ENCODE measurements at regions not wholly inside any gene's neighbourhood (a gene's known extent, or its start where the extent isn't known, plus 50 kb on each side); places are given as distances from the start of the nearest gene placed in this dataset.
"Not testable (repeated sequence)": the region's sequence is repeated elsewhere in the genome, so short reads cannot be mapped to it uniquely, and the experiment has no call there.

DNA sequence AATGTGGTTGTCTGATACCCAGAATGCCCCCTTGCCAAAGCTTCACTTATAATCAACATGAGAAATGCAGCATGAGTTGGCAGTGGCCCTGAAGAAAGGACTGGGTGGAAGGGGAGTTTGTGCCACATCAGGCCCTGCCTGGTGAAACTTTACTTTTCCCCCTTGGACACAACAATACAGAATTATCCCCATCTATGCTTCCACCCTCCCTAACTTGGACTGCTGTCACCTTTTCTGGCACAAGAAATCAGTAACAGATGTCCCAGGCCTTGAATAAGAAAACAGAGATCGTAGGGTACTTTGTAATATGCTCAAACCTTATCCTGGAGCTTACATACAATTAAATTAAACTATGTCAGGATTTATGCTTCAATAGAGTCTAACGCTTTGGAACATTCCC is 128.9 kb upstream of the SATB2 start:
- in situ Hi-C loops (cut with HindIII; ENCODE audit: low pct_ligation_motif_present, low pct_unique_long_range_greater_than_20kb, low sequenced_read_pairs) = no loop called here
- no peak for DNase-seq

DNA sequence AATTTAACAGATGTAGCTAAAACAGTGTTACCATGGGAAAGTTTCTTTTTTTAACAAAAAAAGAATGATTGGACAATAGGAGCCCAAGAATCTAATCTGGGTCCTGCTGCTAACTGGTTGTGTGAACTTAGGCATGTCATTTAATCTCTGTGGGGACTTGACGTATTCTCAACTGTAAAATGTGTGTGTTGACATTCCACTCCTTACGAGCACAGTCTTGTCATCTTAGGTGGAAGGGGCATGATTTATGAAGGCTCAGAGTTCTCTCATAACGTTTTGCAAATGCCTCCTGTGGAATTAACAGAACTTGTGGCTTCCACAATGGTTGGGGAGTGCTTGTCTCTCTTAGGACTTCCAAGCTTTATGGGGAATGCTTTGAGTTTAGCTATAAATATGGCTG is 125.9 kb upstream of the SATB2 start:
- in situ Hi-C loops (cut with HindIII; ENCODE audit: low pct_ligation_motif_present, low pct_unique_long_range_greater_than_20kb, low sequenced_read_pairs) = no loop called here
- DNase-seq = no peak

DNA sequence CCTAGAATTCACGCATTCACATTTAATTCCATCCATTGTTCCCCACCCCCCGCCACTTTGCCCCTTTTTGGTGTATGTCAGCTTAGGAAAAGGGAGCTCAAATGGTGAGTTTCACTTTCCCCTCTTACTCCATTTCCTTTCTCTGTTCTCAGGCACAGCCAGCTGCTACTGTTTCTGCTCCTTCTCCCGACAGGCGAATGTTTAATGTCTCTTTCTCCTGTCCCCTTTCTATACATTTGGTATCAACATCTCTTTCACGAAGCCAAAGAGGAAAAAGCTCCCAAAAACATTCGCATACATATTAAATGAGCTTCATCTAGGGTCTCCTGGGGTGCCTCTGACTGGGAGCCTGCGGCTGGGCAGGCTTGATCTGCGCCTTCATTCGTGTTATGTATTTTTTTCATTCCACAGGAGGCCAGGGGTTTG is 124.2 kb upstream of the SATB2 start:
- no peak for DNase-seq
- in situ Hi-C loops (cut with HindIII; ENCODE audit: low pct_ligation_motif_present, low pct_unique_long_range_greater_than_20kb, low sequenced_read_pairs) = no loop called here

DNA sequence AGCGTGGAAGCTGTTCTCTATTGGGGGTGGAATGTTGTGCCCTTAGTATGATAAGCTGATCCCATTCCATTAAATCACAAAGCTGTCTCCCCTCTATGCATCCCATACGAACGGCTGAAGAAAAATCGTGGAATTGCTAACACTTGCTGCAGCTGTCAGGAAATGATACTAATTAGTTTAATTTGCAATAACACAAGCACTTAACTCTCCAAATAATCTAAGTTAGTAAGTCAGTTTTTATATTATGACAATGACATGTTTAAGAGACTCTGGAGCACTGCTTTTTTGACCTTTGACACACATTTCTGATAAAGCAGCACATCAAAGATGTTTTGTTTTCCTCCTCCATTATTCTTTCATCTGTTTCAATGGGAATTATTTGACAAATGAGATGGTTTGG is 123.7 kb upstream of the SATB2 start:
- in situ Hi-C loops (cut with HindIII; ENCODE audit: low pct_ligation_motif_present, low pct_unique_long_range_greater_than_20kb, low sequenced_read_pairs) = no loop called here
- DNase-seq = no peak

DNA sequence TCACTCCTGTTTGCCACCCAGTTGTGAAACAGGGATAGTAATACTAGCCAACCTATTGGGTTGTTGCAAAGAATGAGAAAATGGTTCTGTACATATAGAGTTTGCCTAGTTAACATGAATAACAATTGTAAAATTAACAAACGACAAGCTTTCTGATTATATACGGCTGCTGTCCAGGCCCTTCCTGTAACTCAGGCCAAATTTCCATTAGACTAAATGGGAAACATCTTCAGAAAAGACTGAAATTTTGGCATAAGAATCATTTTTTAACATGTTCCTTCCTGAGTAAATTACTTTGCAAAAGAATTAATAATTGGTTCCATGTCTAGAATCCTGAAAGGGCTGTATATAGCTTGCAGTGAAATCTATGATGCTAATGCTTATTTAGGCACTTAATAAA is 117.7 kb upstream of the SATB2 start:
- in situ Hi-C loops (cut with HindIII; ENCODE audit: low pct_ligation_motif_present, low pct_unique_long_range_greater_than_20kb, low sequenced_read_pairs) = no loop called here
- no peak for DNase-seq

DNA sequence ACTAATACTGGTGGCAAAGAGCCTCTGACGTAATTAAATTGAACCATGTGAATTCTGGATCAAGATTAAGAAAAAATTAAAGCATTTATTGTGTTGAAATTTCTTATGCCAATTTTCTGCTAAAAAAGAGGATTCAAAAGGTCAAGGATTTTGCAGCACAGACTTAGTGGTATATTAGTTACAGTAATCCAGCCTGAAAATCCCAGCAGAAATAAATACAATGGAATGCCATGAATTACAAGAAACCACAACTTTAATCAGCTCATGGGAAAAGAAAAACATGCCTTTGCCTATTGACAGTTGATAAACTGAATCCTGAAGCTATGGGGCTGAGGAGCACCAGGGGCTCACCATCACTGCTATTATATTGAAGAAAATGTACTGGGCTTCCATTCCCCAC is 114.8 kb upstream of the SATB2 start:
- no peak for DNase-seq
- in situ Hi-C loops (cut with HindIII; ENCODE audit: low pct_ligation_motif_present, low pct_unique_long_range_greater_than_20kb, low sequenced_read_pairs) = no loop called here

DNA sequence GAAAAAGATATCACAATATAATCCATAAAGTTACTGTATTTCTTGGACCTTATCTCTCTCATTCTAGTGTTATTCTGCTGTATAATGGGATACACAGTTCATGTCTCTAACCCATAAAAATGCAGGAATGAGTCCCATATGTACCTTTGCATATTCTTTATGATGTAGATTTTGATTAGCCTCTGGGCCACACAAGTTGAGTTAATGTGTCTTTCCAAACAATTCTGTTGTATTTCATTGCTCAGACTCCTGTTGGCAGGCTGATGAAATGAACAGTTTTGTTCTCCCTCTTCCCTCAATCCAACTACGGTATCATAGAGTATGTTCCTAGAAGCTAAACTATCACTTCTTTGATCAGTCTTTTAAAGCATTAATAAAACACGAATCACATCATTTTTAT is 113.2 kb upstream of the SATB2 start:
- no peak for DNase-seq
- in situ Hi-C loops (cut with HindIII; ENCODE audit: low pct_ligation_motif_present, low pct_unique_long_range_greater_than_20kb, low sequenced_read_pairs) = no loop called here

DNA sequence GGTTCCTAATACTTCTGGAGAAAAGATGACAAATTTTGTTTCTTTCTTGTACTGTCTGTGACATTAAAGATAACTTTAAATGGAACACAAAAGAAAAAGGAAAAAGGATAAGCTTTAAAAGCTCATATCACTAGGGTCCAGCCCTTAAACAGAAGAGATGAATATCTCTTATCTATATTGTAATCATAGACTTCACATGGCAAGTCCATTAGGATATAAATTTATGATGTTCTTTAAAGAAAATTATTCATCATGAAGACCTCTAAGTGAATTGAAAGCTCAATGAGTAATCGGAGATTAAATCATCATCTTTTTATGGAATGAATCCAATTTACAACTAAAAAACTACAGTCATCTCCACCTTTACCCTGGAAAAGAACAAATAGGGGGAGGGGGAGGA is 111.6 kb upstream of the SATB2 start:
- in situ Hi-C loops (cut with HindIII; ENCODE audit: low pct_ligation_motif_present, low pct_unique_long_range_greater_than_20kb, low sequenced_read_pairs) = no loop called here
- no peak for DNase-seq

DNA sequence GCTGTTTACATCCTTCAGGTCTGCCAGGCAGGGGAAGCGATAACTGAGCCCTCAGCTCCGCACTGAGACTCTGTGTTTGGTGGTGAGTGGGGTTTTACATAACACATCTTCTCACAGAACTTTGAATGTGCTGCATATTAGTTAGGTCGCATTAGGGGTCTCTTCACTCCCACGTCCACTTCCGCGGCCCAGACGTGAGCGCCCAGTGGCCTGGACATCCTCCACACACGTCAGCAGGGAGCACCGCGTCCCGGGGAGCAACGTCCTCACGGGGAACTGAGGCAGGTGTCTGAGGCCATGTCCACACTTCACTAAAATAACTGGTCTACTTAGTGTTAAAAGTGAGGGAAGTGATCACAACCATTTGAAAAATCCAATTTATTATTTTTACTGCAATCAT is 100.4 kb upstream of the SATB2 start:
- in situ Hi-C loops (cut with HindIII; ENCODE audit: low pct_ligation_motif_present, low pct_unique_long_range_greater_than_20kb, low sequenced_read_pairs) = no loop called here
- no peak for DNase-seq

DNA sequence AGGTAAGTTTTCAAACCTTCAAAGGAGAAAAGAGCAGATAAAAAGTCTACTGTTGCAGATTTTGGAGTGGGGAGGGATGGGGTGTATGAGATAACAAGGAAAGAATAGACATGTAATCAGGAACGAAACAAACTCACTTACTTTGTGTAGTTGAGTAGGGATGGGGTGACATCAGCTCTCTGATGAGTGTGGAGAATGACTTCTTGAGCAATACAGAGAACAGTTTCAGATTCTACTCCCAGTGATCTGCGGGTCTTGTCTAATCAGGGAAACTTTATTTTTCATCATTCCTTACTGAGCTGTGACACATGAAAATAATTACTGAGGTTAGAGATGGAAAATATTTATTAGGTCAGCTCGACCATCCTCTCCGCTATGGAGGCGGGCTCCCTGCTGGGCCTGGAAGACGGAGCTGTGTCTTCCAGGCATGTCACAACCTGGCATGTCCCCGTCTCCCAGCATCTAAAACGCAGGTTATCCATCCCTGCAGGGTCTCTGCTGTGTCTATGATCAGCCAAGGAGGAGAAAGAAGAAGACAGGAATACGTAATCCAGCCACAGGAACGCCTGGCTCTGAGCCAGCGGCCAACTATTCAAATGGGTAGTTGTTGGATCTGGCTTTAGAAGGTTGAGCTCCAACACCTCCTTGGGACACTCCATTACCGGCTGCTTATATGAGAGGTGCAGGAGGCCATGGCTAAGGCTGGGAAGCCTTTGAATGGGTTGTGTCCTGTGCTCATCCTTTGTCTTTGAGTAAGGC is 99.0 kb upstream of the SATB2 start:
- DNase-seq = no peak
- in situ Hi-C loops (cut with HindIII; ENCODE audit: low pct_ligation_motif_present, low pct_unique_long_range_greater_than_20kb, low sequenced_read_pairs) = no loop called here

DNA sequence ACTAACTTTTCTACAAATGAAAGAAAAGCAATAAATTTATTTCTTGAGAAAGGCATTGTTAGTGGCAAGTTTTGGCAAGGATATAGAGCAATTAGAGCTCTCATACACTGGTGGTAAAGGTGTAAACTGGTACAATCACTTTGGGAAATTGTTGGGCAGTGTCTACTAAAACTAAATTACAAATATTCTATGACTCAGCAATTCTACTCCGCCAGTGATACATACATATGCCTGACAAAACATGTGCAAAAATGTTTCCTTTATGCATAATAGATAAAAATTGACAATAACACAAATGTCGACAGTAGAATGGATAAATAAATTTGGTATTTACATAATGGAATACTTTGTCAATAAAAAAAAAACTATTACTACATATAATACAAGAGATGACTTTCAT is 96.3 kb upstream of the SATB2 start:
- DNase-seq = no peak
- in situ Hi-C loops (cut with HindIII; ENCODE audit: low pct_ligation_motif_present, low pct_unique_long_range_greater_than_20kb, low sequenced_read_pairs) = no loop called here

DNA sequence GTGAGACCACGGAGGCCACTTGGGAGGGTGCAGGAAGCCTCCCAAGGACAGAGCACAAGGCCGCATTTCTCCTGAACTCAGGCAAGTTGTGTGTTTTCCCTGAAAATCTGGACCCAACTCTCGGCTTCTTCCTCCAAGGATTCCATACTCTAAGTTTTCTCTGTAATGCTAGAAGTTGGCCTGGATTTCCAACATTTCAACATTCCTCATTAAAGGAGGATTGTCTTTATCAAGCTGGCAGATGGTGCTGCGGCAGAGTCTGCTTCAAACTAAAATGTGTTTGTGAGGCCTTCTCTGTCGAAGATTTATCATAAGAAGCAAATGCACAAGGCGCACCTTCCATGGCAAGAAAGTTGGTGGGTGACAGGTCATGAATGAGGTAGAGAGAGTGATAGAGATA is 94.4 kb upstream of the SATB2 start:
- DNase-seq = no peak
- in situ Hi-C loops (cut with HindIII; ENCODE audit: low pct_ligation_motif_present, low pct_unique_long_range_greater_than_20kb, low sequenced_read_pairs) = no loop called here

DNA sequence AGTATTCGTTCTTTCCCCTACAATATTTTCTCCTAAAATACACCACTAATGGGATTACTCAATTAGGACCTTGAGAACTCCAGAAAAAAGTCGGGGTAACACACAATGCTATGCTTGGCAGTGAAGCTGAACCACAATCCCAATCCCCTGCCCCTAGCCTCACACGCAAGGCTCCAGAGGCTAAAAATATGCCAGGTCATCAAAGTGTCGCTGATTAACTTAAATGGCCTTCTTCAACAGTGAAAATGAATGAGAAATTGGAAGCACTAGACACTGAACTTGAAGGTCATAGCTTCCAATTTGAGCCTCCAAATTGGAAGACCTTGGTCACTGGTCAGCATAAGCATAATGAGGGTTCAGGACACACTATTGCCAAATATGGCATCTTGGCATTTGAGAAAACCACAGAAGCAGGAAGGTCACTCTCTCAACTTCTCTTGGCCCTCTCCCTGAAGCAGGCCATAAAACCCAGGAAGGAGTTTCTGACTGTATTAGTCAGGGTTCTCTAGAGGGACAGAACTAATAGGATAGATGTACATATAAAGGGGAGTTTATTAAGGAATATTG is 86.0 kb upstream of the SATB2 start:
- in situ Hi-C loops (cut with HindIII; ENCODE audit: low pct_ligation_motif_present, low pct_unique_long_range_greater_than_20kb, low sequenced_read_pairs) = no loop called here
- DNase-seq = no peak

DNA sequence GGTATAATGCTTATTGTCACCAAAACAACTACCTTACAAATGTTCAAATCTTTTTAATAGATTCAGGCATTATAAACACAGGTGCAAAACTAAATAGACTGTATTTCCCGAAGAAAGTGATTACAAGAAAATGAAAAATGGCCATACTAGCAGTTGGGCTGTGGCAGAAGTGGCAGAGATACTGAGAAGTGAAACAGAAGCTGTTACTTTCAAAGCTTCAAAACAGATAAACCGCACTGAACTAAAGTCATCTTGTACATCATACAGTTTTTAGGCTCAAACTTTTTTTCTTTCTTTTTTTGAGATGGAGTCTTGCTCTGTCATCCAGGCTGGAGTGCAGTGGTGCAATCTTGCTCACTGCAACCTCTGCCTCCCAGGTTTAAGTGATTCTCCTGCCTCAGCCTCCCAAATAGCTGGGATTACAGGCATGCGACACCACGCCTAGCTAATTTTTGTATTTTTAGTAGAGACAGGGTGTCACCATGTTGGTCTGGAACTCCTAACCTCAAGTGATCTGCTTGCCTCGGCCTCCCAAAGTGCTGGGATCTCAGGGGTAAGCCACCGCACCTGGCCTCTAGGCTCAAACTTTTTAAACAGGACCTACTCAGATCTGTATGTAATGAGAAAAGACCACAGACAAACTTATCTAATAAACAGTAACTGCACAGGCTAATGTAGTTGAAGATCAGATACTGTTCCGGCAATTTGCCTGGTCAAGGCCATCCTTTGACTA is 77.9 kb upstream of the SATB2 start:
- in situ Hi-C loops (cut with HindIII; ENCODE audit: low pct_ligation_motif_present, low pct_unique_long_range_greater_than_20kb, low sequenced_read_pairs) = no loop called here
- no peak for DNase-seq

DNA sequence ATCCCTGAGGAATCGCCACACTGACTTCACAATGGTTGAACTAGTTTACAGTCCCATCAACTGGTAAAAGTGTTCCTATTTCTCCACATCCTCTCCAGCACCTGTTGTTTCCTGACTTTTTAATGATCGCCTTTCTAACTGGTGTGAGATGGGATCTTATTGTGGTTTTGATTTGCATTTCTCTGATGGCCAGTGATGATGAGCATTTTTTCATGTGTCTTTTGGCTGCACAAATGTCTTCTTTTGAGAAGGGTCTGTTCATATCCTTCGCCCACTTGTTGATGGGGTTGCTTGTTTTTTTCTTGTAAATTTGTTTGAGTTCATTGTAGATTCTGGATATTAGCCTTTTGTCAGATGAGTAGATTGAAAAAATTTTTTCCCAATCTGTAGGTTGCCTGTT is 76.1 kb upstream of the SATB2 start:
- in situ Hi-C loops (cut with HindIII; ENCODE audit: low pct_ligation_motif_present, low pct_unique_long_range_greater_than_20kb, low sequenced_read_pairs) = not testable (repeated sequence)

DNA sequence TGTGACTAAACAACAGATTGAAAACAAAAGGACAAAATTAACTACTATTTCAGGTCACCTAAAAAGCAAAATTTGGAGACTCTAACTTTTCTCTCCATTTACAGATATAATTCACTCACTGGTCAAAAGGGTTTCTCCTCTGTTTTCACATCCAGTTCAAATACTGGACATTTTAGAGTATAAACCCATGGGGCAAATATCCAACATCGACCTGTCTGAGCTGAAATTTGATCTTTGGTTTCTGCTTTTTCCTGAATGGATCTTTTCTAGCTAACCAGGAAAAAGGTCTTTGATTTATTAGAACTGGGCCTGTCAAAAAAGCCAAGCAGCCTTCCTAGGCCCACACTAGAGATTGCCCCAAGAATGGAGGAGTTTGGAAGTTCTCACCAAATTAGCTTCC is 69.3 kb upstream of the SATB2 start:
- in situ Hi-C loops (cut with HindIII; ENCODE audit: low pct_ligation_motif_present, low pct_unique_long_range_greater_than_20kb, low sequenced_read_pairs) = no loop called here
- no peak for DNase-seq

More for the DNA sequence above, 76.1 kb upstream of the SATB2 start:
- not testable (repeated sequence) for DNase-seq

DNA sequence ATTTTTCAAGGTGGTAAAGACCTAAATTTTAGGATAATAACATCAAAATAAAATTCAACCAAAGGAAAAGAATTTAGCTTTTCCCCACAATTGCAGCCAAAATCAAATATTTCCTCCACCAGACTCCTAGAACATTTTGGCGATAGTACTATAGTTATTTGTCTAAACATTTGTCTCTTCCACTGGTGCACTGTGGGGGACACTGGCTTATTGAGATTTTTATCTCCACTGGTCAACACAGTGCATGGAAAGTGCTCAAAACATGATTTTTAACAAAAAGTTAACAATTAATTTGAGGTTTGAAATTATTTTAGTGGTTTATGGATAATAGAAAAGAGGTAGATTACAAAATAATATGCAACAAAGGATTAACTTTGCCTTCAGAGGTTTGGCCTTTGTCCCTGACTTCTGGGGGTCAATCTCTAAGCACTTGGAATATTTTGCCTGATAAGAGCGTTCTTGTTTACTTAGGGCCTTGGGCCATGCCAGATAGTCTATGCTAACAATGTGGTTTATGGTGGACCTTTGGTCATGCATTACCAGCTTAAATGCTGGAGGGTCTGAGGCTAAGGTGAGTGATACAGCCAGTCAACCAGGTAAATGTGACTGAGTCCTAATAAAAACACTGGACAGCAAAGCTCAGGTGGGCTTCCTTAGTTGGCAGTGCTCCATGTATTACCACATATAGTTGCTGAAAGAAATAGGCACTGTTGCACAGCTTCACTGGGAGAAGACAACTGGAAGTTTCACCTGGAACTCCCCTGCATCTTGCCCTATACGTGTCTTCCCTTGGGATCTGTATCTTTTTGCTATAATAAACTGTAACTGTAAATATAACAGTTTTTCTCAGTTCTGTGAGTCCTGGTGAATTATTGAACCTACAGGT is 67.2 kb upstream of the SATB2 start:
- in situ Hi-C loops (cut with HindIII; ENCODE audit: low pct_ligation_motif_present, low pct_unique_long_range_greater_than_20kb, low sequenced_read_pairs) = no loop called here
- no peak for DNase-seq

DNA sequence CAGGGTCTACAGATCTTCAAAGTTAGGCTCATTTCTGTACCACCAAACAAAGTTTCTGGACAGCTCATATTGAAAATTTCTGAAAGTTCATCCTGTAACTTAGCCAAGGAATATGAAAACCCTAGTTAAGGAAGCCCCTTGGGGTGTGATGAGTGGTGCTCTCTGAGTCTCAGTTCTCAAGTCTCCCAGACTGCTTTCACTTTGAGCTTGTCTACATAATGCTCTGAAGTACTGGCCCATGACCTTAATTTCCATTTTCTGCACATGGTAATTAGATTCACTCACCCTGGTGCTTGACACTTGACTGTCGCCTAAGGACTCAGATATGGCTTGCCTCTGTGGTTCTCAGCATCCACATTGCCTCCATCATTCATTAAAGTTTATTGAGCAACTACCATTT is 51.7 kb upstream of the SATB2 start:
- DNase-seq = no peak
- in situ Hi-C loops (cut with HindIII; ENCODE audit: low pct_ligation_motif_present, low pct_unique_long_range_greater_than_20kb, low sequenced_read_pairs) = no loop called here

Data from ACHN (cell line).